Panc1 (cell line): ENCODE measurements at regions not wholly inside any gene's neighbourhood (a gene's known extent, or its start where the extent isn't known, plus 50 kb on each side); places are given as distances from the start of the nearest gene placed in this dataset.

Experiments
- ATAC-seq: fragments of 200-7000 bp; cut with Tn5 transposase; 2 replicates; pipeline ENCODE4 v1.9.1; 2020; ENCODE audit warnings: mild to moderate bottlenecking, moderate library complexity
- BruUV-seq: library from RNA; stranded (reverse); fragments of 400-500 nt; replicated peaks from 2 replicates; lab custom pipeline; 2021; lab: Mats Ljungman, UMichigan
- CTCF ChIA-PET: fragments of 300-600 bp; sonication (Branson Sonifier 250); formaldehyde crosslinking; loops from one replicate; lab custom pipeline; 2022; ENCODE audit warnings: antibody characterized with exemption; lab: Charles Lee
- POLR2A ChIA-PET: fragments of 300-600 bp; sonication (Branson Sonifier 250); formaldehyde crosslinking; loops from one replicate; lab custom pipeline; 2022; ENCODE audit warnings: antibody characterized with exemption; lab: Charles Lee
- DNase-seq: peaks from one replicate; pipeline ENCODE4 v3.0.0-alpha.2; 2010; ENCODE audit warnings: low read depth, low spot score
- H3K27ac ChIP-seq: 2 replicates; pipeline ENCODE4 v1.5.1; 2011; ENCODE audit warnings: mild to moderate bottlenecking, low read length, inconsistent platforms
- H3K27me3 ChIP-seq: fragments of 200-500 bp; sonication (Bioruptor generic); 2 replicates; pipeline ENCODE4 v1.6.0; 2014; ENCODE audit warnings: low read length, inconsistent platforms; ENCODE audit not compliant: control insufficient read depth, insufficient read depth
- H3K36me3 ChIP-seq: fragments of 200-500 bp; sonication (Bioruptor generic); 2 replicates; pipeline ENCODE4 v1.5.1; 2014; ENCODE audit warnings: inconsistent platforms, mild to moderate bottlenecking, low read length, moderate library complexity; ENCODE audit not compliant: control insufficient read depth, insufficient read depth
- H3K4me1 ChIP-seq: 2 replicates; pipeline ENCODE4 v1.5.1; 2011; ENCODE audit warnings: inconsistent platforms, mild to moderate bottlenecking, low read length, moderate library complexity; ENCODE audit not compliant: control insufficient read depth, insufficient read depth
- H3K4me3 ChIP-seq, 2 experiments: 2 replicates each; pipeline ENCODE4 v1.5.1; 2011 to 2012; ENCODE audit warnings: low read depth in 2 of 2, low read length in 2 of 2, mild to moderate bottlenecking in 2 of 2, inconsistent platforms in 1 of 2, moderate library complexity in 1 of 2
- H3K9me3 ChIP-seq: fragments of 200-500 bp; sonication (Bioruptor generic); 2 replicates; pipeline ENCODE4 v1.5.1; 2014; ENCODE audit warnings: low read depth, mild to moderate bottlenecking, inconsistent platforms, low read length, moderate library complexity; ENCODE audit not compliant: control insufficient read depth, insufficient read depth
- POLR2AphosphoS5 ChIP-seq: IDR thresholded peaks from 2 replicates; pipeline ENCODE4 v1.6.1; 2012; ENCODE audit warnings: mild to moderate bottlenecking, low read depth, low read length, moderate library complexity
- SIN3A ChIP-seq: IDR thresholded peaks from 2 replicates; pipeline ENCODE4 v1.6.1; 2012; ENCODE audit warnings: low read depth, mild to moderate bottlenecking, low read length, moderate library complexity, borderline replicate concordance; ENCODE audit not compliant: insufficient read depth
- TCF7L2 ChIP-seq: IDR thresholded peaks from 2 replicates; pipeline ENCODE4 v1.6.1; 2011; ENCODE audit warnings: mild to moderate bottlenecking, low read depth, low read length, inconsistent platforms
- in situ Hi-C: cut with HindIII; loops from 2 replicates; pipeline ENCODE4 v1.10.0; 2016; ENCODE audit warnings: low sequenced_read_pairs, low pct_unique_long_range_greater_than_20kb
- intact Hi-C: fragments of 100-400 bp; cut with micrococcal nuclease; formaldehyde crosslinking; loops from one replicate; pipeline ENCODE4 v1.10.0; 2022; ENCODE audit not compliant: unreplicated experiment
- TF ChIP-seq, protein P1 (sequence below), 2 experiments: IDR thresholded peaks; 2 replicates each; pipeline ENCODE4 v1.6.1; 2011 to 2012; ENCODE audit warnings: low read depth in 2 of 2, control low read depth in 1 of 2, low read length in 1 of 2, mild to moderate bottlenecking in 1 of 2, moderate library complexity in 1 of 2; ENCODE audit not compliant: insufficient read depth in 1 of 2
- TF ChIP-seq, protein P2 (sequence below): fragments of 450-650 bp; IDR thresholded peaks from 2 replicates; pipeline ENCODE4 v1.5.1; 2017; ENCODE audit warnings: mild to moderate bottlenecking

DNA sequence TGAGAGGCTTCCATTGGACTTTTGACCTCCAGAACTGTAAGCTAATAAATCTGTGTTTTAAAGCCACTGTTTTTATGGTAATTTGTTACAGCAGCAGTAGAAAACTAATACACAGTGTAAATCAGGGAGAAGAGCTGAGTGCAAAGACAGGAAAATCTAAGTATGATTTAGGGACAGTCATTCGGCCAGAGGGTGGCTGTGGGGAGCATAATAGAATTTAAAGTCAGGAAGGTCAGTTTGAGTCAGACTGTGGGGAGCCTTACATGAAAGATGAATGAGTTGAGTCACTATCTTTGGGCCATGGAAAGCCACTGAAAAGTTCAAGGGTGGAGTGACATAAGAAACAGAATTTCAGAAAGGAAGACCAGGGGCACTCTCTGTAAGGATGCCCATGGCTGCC, 52.4 kb upstream of the SSX2IP start:
- no peaks in the 10 kb centered on the region for H3K36me3 ChIP-seq
- H3K9me3 ChIP-seq, result no peaks in the 10 kb centered on the region
- CTCF ChIA-PET, result interaction anchor here (0.6 kb wide), 1 partner anchor 26 kb away, joined by 15 read pairs; no protein-coding TSS in a partner anchor
- TF ChIP-seq, protein P1, sequence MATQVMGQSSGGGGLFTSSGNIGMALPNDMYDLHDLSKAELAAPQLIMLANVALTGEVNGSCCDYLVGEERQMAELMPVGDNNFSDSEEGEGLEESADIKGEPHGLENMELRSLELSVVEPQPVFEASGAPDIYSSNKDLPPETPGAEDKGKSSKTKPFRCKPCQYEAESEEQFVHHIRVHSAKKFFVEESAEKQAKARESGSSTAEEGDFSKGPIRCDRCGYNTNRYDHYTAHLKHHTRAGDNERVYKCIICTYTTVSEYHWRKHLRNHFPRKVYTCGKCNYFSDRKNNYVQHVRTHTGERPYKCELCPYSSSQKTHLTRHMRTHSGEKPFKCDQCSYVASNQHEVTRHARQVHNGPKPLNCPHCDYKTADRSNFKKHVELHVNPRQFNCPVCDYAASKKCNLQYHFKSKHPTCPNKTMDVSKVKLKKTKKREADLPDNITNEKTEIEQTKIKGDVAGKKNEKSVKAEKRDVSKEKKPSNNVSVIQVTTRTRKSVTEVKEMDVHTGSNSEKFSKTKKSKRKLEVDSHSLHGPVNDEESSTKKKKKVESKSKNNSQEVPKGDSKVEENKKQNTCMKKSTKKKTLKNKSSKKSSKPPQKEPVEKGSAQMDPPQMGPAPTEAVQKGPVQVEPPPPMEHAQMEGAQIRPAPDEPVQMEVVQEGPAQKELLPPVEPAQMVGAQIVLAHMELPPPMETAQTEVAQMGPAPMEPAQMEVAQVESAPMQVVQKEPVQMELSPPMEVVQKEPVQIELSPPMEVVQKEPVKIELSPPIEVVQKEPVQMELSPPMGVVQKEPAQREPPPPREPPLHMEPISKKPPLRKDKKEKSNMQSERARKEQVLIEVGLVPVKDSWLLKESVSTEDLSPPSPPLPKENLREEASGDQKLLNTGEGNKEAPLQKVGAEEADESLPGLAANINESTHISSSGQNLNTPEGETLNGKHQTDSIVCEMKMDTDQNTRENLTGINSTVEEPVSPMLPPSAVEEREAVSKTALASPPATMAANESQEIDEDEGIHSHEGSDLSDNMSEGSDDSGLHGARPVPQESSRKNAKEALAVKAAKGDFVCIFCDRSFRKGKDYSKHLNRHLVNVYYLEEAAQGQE (IDR thresholded peaks at IDR 0.05; ENCODE audit: insufficient read depth in 1 of 2, low read depth in 2 of 2, low read length in 1 of 2), result no peak
- TF ChIP-seq TCF7L2, result no peak
- TF ChIP-seq, protein P2, sequence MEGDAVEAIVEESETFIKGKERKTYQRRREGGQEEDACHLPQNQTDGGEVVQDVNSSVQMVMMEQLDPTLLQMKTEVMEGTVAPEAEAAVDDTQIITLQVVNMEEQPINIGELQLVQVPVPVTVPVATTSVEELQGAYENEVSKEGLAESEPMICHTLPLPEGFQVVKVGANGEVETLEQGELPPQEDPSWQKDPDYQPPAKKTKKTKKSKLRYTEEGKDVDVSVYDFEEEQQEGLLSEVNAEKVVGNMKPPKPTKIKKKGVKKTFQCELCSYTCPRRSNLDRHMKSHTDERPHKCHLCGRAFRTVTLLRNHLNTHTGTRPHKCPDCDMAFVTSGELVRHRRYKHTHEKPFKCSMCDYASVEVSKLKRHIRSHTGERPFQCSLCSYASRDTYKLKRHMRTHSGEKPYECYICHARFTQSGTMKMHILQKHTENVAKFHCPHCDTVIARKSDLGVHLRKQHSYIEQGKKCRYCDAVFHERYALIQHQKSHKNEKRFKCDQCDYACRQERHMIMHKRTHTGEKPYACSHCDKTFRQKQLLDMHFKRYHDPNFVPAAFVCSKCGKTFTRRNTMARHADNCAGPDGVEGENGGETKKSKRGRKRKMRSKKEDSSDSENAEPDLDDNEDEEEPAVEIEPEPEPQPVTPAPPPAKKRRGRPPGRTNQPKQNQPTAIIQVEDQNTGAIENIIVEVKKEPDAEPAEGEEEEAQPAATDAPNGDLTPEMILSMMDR, result no peak
- H3K4me3 ChIP-seq, result no peak overlapping the region
- no TSS peak for BruUV-seq
- intact Hi-C loops, result no loop called here
- H3K27ac ChIP-seq, result no peak overlapping the region
- DNase-seq (no peak), ATAC-seq (no peak)
- in situ Hi-C loops, result no loop called here
- no peaks in the 10 kb centered on the region for H3K4me1 ChIP-seq
- H3K27me3 ChIP-seq, result peaks cover 5% of the 10 kb centered on the region
- POLR2A ChIA-PET, result no interaction called here

DNA sequence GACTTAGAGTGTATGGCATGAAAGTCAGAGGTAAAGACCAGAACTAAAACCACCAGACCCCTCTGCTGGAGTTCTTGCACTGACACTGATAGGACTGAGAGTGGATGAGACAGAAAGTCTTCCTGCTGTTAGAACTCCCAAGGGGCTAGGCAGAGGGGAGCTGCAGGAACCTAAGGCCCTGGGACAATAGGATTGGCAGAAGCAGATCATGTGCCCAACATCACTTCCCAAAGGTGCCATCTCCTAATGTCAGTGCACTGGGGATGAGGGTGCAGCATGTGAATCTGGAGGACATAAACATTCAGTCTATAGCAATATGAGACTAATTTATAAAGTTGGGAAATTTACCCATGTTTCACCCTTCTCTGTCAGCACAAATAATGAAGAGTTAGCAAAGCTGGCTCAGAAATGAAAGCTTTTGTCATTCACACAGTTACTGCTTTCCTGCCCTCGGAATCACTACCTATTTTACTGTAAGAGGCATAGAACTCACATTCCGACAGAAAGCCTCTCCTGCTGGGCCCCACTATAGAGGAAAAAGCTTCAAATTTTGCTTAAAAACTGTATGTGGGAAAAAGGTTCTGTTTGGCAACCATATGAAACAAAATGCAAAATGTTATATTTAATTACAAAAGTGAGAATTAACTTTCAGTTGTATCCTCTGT, 49.9 kb upstream of the SSX2IP start:
- Histone ChIP-seq H3K4me1 (no peaks in the 10 kb centered on the region), H3K4me3 (no peak overlapping the region), H3K36me3 (no peaks in the 10 kb centered on the region), H3K9me3 (no peaks in the 10 kb centered on the region), H3K27ac (no peak overlapping the region), H3K27me3 (peaks cover 15% of the 10 kb centered on the region)
- intact Hi-C loops (no loop called here), in situ Hi-C loops (no loop called here)
- no TSS peak for BruUV-seq
- ChIA-PET POLR2A (no interaction called here), CTCF (interaction anchor here (0.5 to 1.0 kb wide), 3 partner anchors 25 to 975 kb away, joined by 3 read pairs; no protein-coding TSS in a partner anchor)
- no peak for DNase-seq
- TF ChIP-seq TCF7L2, result no peak
- TF ChIP-seq, protein P1 (IDR thresholded peaks at IDR 0.05; ENCODE audit: insufficient read depth in 1 of 2, low read depth in 2 of 2, low read length in 1 of 2), result no peak
- TF ChIP-seq, protein P2, result no peak
- TF ChIP-seq SIN3A, result no peak
- no peak for TF ChIP-seq POLR2AphosphoS5
- ATAC-seq, result 0 out of 2 replicates have a peak, but pooled peaks have one; percentile 30
